Cardiac muscle cell (in vitro differentiated cells and primary cell): ENCODE measurements at regions not wholly inside any gene's neighbourhood (a gene's known extent, or its start where the extent isn't known, plus 50 kb on each side); places are given as distances from the start of the nearest gene placed in this dataset.

ENCODE experiments used
- DNase-seq, 2 donors: peaks; one replicate each; pipeline versions ENCODE4 v3.0.0 to v3.0.0-alpha.2; 2010 to 2017; ENCODE audit warnings: low read depth in 1 of 2, low spot score in 1 of 2
- H3K27ac ChIP-seq: fragments of 200-600 bp; sonication (generic); 2 replicates; pipeline ENCODE4 v1.5.1; 2016
- H3K27me3 ChIP-seq: fragments of 200-600 bp; sonication (generic); 2 replicates; pipeline ENCODE4 v1.6.0; 2016; ENCODE audit warnings: control low read depth
- H3K36me3 ChIP-seq: fragments of 200-600 bp; sonication (generic); 2 replicates; pipeline ENCODE4 v1.5.1; 2016; ENCODE audit warnings: control low read depth
- H3K4me1 ChIP-seq: fragments of 200-600 bp; sonication (generic); 2 replicates; pipeline ENCODE4 v1.8.1; 2017; ENCODE audit warnings: low read depth, mild to moderate bottlenecking, mixed run types
- H3K4me3 ChIP-seq: fragments of 200-600 bp; sonication (generic); 2 replicates; pipeline ENCODE4 v1.5.1; 2016; ENCODE audit warnings: mild to moderate bottlenecking
- H3K9me3 ChIP-seq: fragments of 200-600 bp; sonication (generic); 2 replicates; pipeline ENCODE4 v1.5.1; 2017; ENCODE audit warnings: low read depth, mild to moderate bottlenecking, control low read depth
- TF ChIP-seq, protein P1 (sequence below): IDR thresholded peaks from 2 replicates; pipeline ENCODE4 v1.5.1; 2012; ENCODE audit warnings: low read depth, mild to moderate bottlenecking, low read length

GRCh38 chr1:229124520-229125124, 146.3 kb upstream of the RAB4A start:
- H3K27me3 ChIP-seq = peaks cover 11% of the 10 kb centered on the region
- no peaks in the 10 kb centered on the region for H3K9me3 ChIP-seq
- H3K4me1 ChIP-seq = peaks cover 16% of the 10 kb centered on the region
- H3K27ac ChIP-seq = no peak overlapping the region
- H3K36me3 ChIP-seq = no peaks in the 10 kb centered on the region
- no peak overlapping the region for H3K4me3 ChIP-seq
- TF ChIP-seq, protein P1, sequence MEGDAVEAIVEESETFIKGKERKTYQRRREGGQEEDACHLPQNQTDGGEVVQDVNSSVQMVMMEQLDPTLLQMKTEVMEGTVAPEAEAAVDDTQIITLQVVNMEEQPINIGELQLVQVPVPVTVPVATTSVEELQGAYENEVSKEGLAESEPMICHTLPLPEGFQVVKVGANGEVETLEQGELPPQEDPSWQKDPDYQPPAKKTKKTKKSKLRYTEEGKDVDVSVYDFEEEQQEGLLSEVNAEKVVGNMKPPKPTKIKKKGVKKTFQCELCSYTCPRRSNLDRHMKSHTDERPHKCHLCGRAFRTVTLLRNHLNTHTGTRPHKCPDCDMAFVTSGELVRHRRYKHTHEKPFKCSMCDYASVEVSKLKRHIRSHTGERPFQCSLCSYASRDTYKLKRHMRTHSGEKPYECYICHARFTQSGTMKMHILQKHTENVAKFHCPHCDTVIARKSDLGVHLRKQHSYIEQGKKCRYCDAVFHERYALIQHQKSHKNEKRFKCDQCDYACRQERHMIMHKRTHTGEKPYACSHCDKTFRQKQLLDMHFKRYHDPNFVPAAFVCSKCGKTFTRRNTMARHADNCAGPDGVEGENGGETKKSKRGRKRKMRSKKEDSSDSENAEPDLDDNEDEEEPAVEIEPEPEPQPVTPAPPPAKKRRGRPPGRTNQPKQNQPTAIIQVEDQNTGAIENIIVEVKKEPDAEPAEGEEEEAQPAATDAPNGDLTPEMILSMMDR = no peak
- no peak for DNase-seq

DNA sequence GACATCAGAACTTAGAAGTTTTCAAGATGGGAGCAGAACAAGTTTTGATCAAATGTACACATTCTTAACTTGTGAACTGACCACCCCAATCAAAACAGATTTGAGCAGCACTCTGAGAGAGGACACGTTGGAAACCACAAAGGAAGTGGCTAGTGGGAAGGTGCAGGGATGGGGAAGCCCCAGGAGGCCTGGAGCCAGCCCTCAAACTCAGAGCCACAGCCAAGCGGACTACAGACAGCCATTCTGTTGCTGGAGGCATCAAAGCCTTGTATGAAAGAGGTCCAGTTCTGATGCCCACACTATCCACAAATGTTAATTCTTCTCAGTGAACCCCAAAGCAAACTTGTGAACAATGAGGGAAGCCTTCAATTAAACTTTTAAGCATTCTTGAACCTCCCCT, 143.6 kb upstream of the RAB4A start:
- TF ChIP-seq, protein P1 = no peak
- peak in 1 of 2 donors; percentile 54 for DNase-seq
- no peak overlapping the region for H3K4me3 ChIP-seq
- H3K27ac ChIP-seq = no peak overlapping the region
- H3K4me1 ChIP-seq = peaks cover 16% of the 10 kb centered on the region
- H3K27me3 ChIP-seq = peaks cover 11% of the 10 kb centered on the region
- H3K36me3 ChIP-seq = no peaks in the 10 kb centered on the region
- no peaks in the 10 kb centered on the region for H3K9me3 ChIP-seq

GRCh38 chr1:229128066-229128608, 142.8 kb upstream of the RAB4A start:
- Histone ChIP-seq H3K27me3 (peaks cover 11% of the 10 kb centered on the region), H3K9me3 (no peaks in the 10 kb centered on the region), H3K4me3 (no peak overlapping the region), H3K27ac (peak overlapping the region; percentile 60), H3K4me1 (peaks cover 16% of the 10 kb centered on the region), H3K36me3 (no peaks in the 10 kb centered on the region)
- TF ChIP-seq, protein P1 = no peak
- DNase-seq = peak in 1 of 2 donors; percentile 40

DNA sequence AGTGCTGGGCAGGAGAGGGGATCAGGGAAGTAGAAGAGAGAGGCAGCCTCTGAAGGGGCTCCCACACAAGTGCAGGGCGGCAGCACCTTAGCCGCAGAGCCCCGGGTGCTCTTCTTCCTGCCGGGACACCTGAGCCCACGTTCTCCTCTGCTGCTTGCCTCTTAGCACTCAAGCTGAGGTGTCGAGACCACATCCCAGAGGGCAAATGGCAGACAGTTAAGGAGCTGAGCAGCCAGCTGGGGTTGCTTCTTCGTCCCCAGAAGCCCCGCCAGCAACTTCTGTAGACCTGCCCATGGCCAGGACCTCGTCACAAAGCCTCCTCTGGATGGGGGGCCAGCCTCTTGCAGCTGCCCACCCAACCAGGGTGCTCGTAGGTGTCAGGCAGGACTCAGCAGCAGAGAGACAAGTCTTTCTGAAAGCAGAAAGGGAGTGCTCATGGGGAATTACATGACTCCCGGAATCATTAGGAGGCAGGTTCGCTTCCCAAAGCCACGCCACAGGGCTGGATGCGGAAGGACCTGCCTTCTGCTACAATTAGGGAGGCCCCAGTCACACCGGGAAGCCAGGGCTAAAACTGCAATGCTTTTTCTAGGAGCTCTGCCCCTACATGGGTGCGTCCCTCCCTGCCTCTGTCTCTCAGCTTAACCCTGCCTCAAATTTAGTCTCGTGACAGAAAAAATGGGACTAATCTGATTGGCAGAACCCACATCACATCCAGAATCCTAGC, 141.4 kb upstream of the RAB4A start:
- Histone ChIP-seq H3K4me1 (peaks cover 16% of the 10 kb centered on the region), H3K36me3 (no peaks in the 10 kb centered on the region), H3K27me3 (peaks cover 3% of the 10 kb centered on the region), H3K27ac (no peak overlapping the region), H3K4me3 (no peak overlapping the region), H3K9me3 (no peaks in the 10 kb centered on the region)
- no peak for DNase-seq
- TF ChIP-seq, protein P1 = no peak

- Histone ChIP-seq H3K9me3 (no peaks in the 10 kb centered on the region), H3K36me3 (no peaks in the 10 kb centered on the region), H3K4me3 (no peak overlapping the region), H3K27me3 (peaks cover 3% of the 10 kb centered on the region), H3K4me1 (peaks cover 16% of the 10 kb centered on the region), H3K27ac (no peak overlapping the region)
- DNase-seq = no peak
- TF ChIP-seq, protein P1 = no peak
Observed at GRCh38 chr1:229130028-229130668, 140.8 kb upstream of the RAB4A start.
